HCT116 (cell line): ENCODE measurements at regions not wholly inside any gene's neighbourhood (a gene's known extent, or its start where the extent isn't known, plus 50 kb on each side); places are given as distances from the start of the nearest gene placed in this dataset.

Source experiments
- ATAC-seq: fragments of 200-7000 bp; cut with Tn5 transposase; 2 replicates; pipeline ENCODE4 v1.9.1; 2020; ENCODE audit warnings: mild to moderate bottlenecking, moderate library complexity
- BruUV-seq: library from RNA; stranded (reverse); fragments of 400-500 nt; replicated peaks from 2 replicates; lab custom pipeline; 2021; lab: Mats Ljungman, UMichigan
- CTCF ChIA-PET: fragments of 300-600 bp; sonication (Branson Sonifier 250); formaldehyde crosslinking; loops from one replicate; lab custom pipeline; 2021; ENCODE audit warnings: antibody characterized with exemption; lab: Charles Lee
- POLR2A ChIA-PET: fragments of 300-600, 350-600 bp; sonication (Branson Sonifier 250); formaldehyde crosslinking; loops from one replicate; lab custom pipeline; 2021; ENCODE audit warnings: antibody characterized with exemption; lab: Charles Lee
- RAD21 ChIA-PET, 2 experiments: fragments of 300-600 bp; sonication (Branson Sonifier 250); formaldehyde crosslinking; loops; one replicate each; lab custom pipeline; 2023; ENCODE audit warnings: low total read pairs in 2 of 2; ENCODE audit not compliant: uncharacterized antibody in 2 of 2, unreplicated experiment in 2 of 2, low non-redundant PET in 1 of 2; lab: Charles Lee
- DNase-seq: peaks from one replicate; pipeline ENCODE4 v3.0.0-alpha.2; 2010; ENCODE audit warnings: low read depth, low spot score
- H2AFZ ChIP-seq: fragments of 200-600 bp; shearing (Covaris generic), sonication (generic); 2 replicates; pipeline ENCODE4 v1.6.1; 2017; ENCODE audit warnings: low read depth, mixed run types, mixed read lengths, antibody characterized with exemption, low read length; ENCODE audit not compliant: poor library complexity, severe bottlenecking
- H3K27ac ChIP-seq: 2 replicates; pipeline ENCODE4 v1.5.1; 2012; ENCODE audit warnings: low read depth, low read length
- H3K27me3 ChIP-seq: fragments of 200-600 bp; sonication (generic); 2 replicates; pipeline ENCODE4 v1.6.1; 2016; ENCODE audit warnings: mixed run types, low read length, mixed read lengths; ENCODE audit not compliant: insufficient read depth
- H3K36me3 ChIP-seq, 2 experiments: fragments of 200-500 bp in 1 of 2; fragments of 200-600 bp in 1 of 2; sonication (Bioruptor generic) in 1 of 2; sonication (generic) in 1 of 2; 2 replicates each; pipeline versions ENCODE4 v1.5.1 to v1.6.1; 2014 to 2016; ENCODE audit warnings: low read length in 2 of 2, inconsistent platforms in 1 of 2, mixed read lengths in 1 of 2, mixed run types in 1 of 2; ENCODE audit not compliant: insufficient read depth in 2 of 2, control insufficient read depth in 1 of 2
- H3K4me1 ChIP-seq, 2 experiments: fragments of 200-600 bp in 1 of 2; sonication (generic) in 1 of 2; 2 replicates each; pipeline versions ENCODE4 v1.5.1 to v1.6.1; 2012 to 2017; ENCODE audit warnings: low read length in 2 of 2, inconsistent platforms in 1 of 2, mild to moderate bottlenecking in 1 of 2, mixed read lengths in 1 of 2, mixed run types in 1 of 2, moderate library complexity in 1 of 2; ENCODE audit not compliant: insufficient read depth in 2 of 2, control insufficient read depth in 1 of 2
- H3K4me2 ChIP-seq: fragments of 200-600 bp; sonication (generic); 2 replicates; pipeline ENCODE4 v1.6.1; 2017; ENCODE audit warnings: mixed run types, low read length, mixed read lengths
- H3K4me3 ChIP-seq, 2 experiments: fragments of 200-600 bp in 1 of 2; sonication (generic) in 1 of 2; replicated peaks in 1 of 2; 2 replicates each; pipeline ENCODE4 v1.5.1; 2011 to 2016; ENCODE audit warnings: low read length in 2 of 2, control low read depth in 1 of 2, low read depth in 1 of 2, mild to moderate bottlenecking in 1 of 2, mixed read lengths in 1 of 2, mixed run types in 1 of 2
- H3K79me2 ChIP-seq: fragments of 200-600 bp; sonication (generic); 2 replicates; pipeline ENCODE4 v1.6.1; 2017; ENCODE audit warnings: mild to moderate bottlenecking, mixed run types, low read length, moderate library complexity, mixed read lengths; ENCODE audit not compliant: insufficient read depth
- H3K9ac ChIP-seq: fragments of 200-600 bp; sonication (generic); 2 replicates; pipeline ENCODE4 v1.6.1; 2016; ENCODE audit warnings: low read length, mixed read lengths
- H3K9me2 ChIP-seq: fragments of 200-600 bp; sonication (generic), shearing (Covaris generic); 2 replicates; pipeline ENCODE4 v1.6.1; 2017; ENCODE audit warnings: mixed run types, mild to moderate bottlenecking, moderate library complexity; ENCODE audit not compliant: insufficient read depth
- H3K9me3 ChIP-seq, 2 experiments: fragments of 200-500 bp in 1 of 2; fragments of 200-600 bp in 1 of 2; sonication (Bioruptor generic) in 1 of 2; sonication (generic) in 1 of 2; 2 replicates each; pipeline ENCODE4 v1.6.1; 2014 to 2017; ENCODE audit warnings: low read length in 2 of 2, mixed read lengths in 2 of 2, inconsistent platforms in 1 of 2, low read depth in 1 of 2, mild to moderate bottlenecking in 1 of 2, mixed run types in 1 of 2, moderate library complexity in 1 of 2; ENCODE audit not compliant: control insufficient read depth in 1 of 2, insufficient read depth in 1 of 2
- H4K20me1 ChIP-seq: fragments of 200-600 bp; sonication (generic), shearing (Covaris generic); 2 replicates; pipeline ENCODE4 v1.6.1; 2017; ENCODE audit warnings: mixed run types, mild to moderate bottlenecking, moderate library complexity; ENCODE audit not compliant: insufficient read depth
- ATF3 ChIP-seq: IDR thresholded peaks from 2 replicates; pipeline ENCODE4 v1.6.1; 2012
- CBX3 ChIP-seq: IDR thresholded peaks from 2 replicates; pipeline ENCODE4 v1.6.1; 2012; ENCODE audit warnings: low read depth
- CEBPB ChIP-seq: IDR thresholded peaks from 2 replicates; pipeline ENCODE4 v1.6.1; 2012; ENCODE audit warnings: low read depth
- EGR1 ChIP-seq: IDR thresholded peaks from 2 replicates; pipeline ENCODE4 v1.6.1; 2012; ENCODE audit warnings: low read depth
- ELF1 ChIP-seq: IDR thresholded peaks from 2 replicates; pipeline ENCODE4 v1.6.1; 2012; ENCODE audit warnings: low read depth, borderline replicate concordance
- EZH2 ChIP-seq: fragments of 200-600 bp; sonication (generic); IDR thresholded peaks from 2 replicates; pipeline ENCODE4 v1.6.1; 2017; ENCODE audit warnings: antibody characterized with exemption, mixed run types
- FOSL1 ChIP-seq: IDR thresholded peaks from 2 replicates; pipeline ENCODE4 v1.6.1; 2012; ENCODE audit warnings: low read depth
- POLR2AphosphoS5 ChIP-seq: IDR thresholded peaks from 2 replicates; pipeline ENCODE4 v1.6.1; 2011; ENCODE audit warnings: mild to moderate bottlenecking, low read depth, low read length, moderate library complexity
- RAD21 ChIP-seq: IDR thresholded peaks from 2 replicates; pipeline ENCODE4 v1.6.1; 2012; ENCODE audit warnings: low read depth, mild to moderate bottlenecking
- SRF ChIP-seq: IDR thresholded peaks from 2 replicates; pipeline ENCODE4 v1.6.1; 2012; ENCODE audit warnings: low read depth
- TCF7L2 ChIP-seq: IDR thresholded peaks from 2 replicates; pipeline ENCODE4 v1.7.0; 2011; ENCODE audit warnings: borderline replicate concordance, inconsistent platforms; ENCODE audit not compliant: insufficient read depth, insufficient read length; ENCODE audit errors: extremely low read depth
- YY1 ChIP-seq: IDR thresholded peaks from 2 replicates; pipeline ENCODE4 v1.6.1; 2011; ENCODE audit warnings: low read length, low read depth, moderate library complexity, mild to moderate bottlenecking; ENCODE audit not compliant: insufficient replicate concordance; ENCODE audit errors: extremely low read depth
- ZBTB33 ChIP-seq: IDR thresholded peaks from 2 replicates; pipeline ENCODE4 v1.6.1; 2011; ENCODE audit warnings: mild to moderate bottlenecking, low read length, moderate library complexity; ENCODE audit not compliant: insufficient replicate concordance; ENCODE audit errors: extremely low read depth
- intact Hi-C: fragments of 100-400 bp; cut with micrococcal nuclease; formaldehyde crosslinking; loops from 2 replicates; pipeline ENCODE4 v1.10.0; 2022

GRCh38 chr1:79903321-79903720, 896.8 kb upstream of the ADGRL4 start:
- no TSS peak for BruUV-seq
- RAD21 ChIA-PET = no interaction called here

DNA sequence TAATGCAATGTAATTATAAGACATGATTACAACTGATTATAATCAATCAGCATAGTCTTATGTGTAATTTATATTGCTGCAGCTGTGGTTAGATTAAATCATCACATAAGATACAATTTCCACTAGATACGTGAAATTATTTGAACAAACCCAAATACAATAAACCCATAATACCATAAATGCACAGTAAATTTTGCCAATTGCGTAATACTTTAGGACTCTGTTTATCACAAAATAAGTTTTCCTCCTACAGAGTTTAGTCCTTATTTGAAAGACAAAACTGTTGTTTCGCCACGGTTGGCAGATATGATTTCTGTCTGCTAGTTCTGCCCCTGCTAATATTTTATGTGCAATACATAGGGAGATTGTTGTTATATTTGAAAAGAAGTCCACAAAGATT, 895.9 kb upstream of the ADGRL4 start:
- H2AFZ ChIP-seq = no peak overlapping the region
- H3K4me1 ChIP-seq = no peaks in the 10 kb centered on the region
- ATAC-seq = no peak
- no peaks in the 10 kb centered on the region for H3K9me2 ChIP-seq
- H3K36me3 ChIP-seq = no peaks in the 10 kb centered on the region
- ChIA-PET CTCF (no interaction called here), RAD21 (no interaction called here), POLR2A (no interaction called here)
- H4K20me1 ChIP-seq = no peaks in the 10 kb centered on the region
- H3K27me3 ChIP-seq = no peaks in the 10 kb centered on the region
- H3K9ac ChIP-seq = no peak overlapping the region
- no peak overlapping the region for H3K4me3 ChIP-seq
- H3K9me3 ChIP-seq = no peaks in the 10 kb centered on the region
- no TSS peak for BruUV-seq
- H3K79me2 ChIP-seq = no peaks in the 10 kb centered on the region
- TF ChIP-seq POLR2AphosphoS5 (no peak), ATF3 (no peak)
- DNase-seq = no peak
- H3K4me2 ChIP-seq = no peak overlapping the region
- H3K27ac ChIP-seq = no peak overlapping the region
- intact Hi-C loops = no loop called here

More at GRCh38 chr1:79903321-79903720, 896.8 kb upstream of the ADGRL4 start:
- Histone ChIP-seq H3K9ac (no peak overlapping the region), H3K9me2 (no peaks in the 10 kb centered on the region), H3K4me2 (no peak overlapping the region), H2AFZ (no peak overlapping the region), H3K4me3 (no peak overlapping the region), H3K4me1 (no peaks in the 10 kb centered on the region), H3K27me3 (no peaks in the 10 kb centered on the region), H4K20me1 (no peaks in the 10 kb centered on the region), H3K36me3 (no peaks in the 10 kb centered on the region), H3K27ac (no peak overlapping the region), H3K9me3 (no peaks in the 10 kb centered on the region), H3K79me2 (no peaks in the 10 kb centered on the region)
- DNase-seq (no peak), ATAC-seq (no peak)
- ChIA-PET POLR2A (no interaction called here), CTCF (no interaction called here)
- no peak for TF ChIP-seq CBX3
- intact Hi-C loops = no loop called here

- H3K4me3 ChIP-seq = no peak overlapping the region
- ATAC-seq = no peak
- DNase-seq = no peak
- no peak overlapping the region for H3K4me2 ChIP-seq
- no peaks in the 10 kb centered on the region for H3K9me2 ChIP-seq
- ChIA-PET RAD21 (no interaction called here), CTCF (no interaction called here), POLR2A (no interaction called here)
- no peaks in the 10 kb centered on the region for H3K4me1 ChIP-seq
- H3K27me3 ChIP-seq = no peaks in the 10 kb centered on the region
- H3K27ac ChIP-seq = no peak overlapping the region
- BruUV-seq = no TSS peak
- intact Hi-C loops = no loop called here
- H3K79me2 ChIP-seq = no peaks in the 10 kb centered on the region
- H3K9ac ChIP-seq = no peak overlapping the region
- H2AFZ ChIP-seq = no peak overlapping the region
- H4K20me1 ChIP-seq = no peaks in the 10 kb centered on the region
- no peaks in the 10 kb centered on the region for H3K36me3 ChIP-seq
- no peaks in the 10 kb centered on the region for H3K9me3 ChIP-seq
- no peak for TF ChIP-seq TCF7L2
- TF ChIP-seq FOSL1 = no peak
- no peak for TF ChIP-seq SRF
- TF ChIP-seq ATF3 = no peak
- TF ChIP-seq EGR1 = no peak
- no peak for TF ChIP-seq ELF1
- TF ChIP-seq ZBTB33 = no peak
- TF ChIP-seq CEBPB = no peak
- no peak for TF ChIP-seq EZH2
- TF ChIP-seq RAD21 = no peak
- no peak for TF ChIP-seq YY1
These were observed 893.4 kb upstream of the ADGRL4 start for GRCh38 chr1:79899914-79900313.
